ENCODE measurements at regions not wholly inside any gene's neighbourhood (a gene's known extent, or its start where the extent isn't known, plus 50 kb on each side); places are given as distances from the start of the nearest gene placed in this dataset.

DNA sequence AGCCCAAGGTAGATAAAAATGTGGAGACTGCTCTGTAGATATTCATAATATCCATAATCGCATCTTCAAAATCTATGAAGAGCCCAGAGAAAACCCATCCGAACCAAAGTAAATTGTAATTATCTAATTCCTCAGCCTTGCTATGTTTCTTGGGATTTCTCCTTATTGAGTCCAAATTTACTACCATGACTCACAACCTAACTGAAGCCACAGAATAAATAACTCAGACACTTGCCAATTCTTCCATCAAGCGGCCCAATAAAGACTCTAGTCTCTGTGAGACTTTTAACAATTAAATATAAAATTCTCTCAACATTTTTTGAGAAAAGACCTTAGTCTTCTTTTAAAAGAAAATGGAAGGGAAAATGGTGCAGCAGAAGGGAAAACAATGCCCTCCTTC is 409.8 kb downstream of the DAD1 start:
- no peak overlapping the region for H2AK5ac ChIP-seq (ENCODE audit: low read depth, low read length)
- no peaks in the 10 kb centered on the region for H3K79me1 ChIP-seq (ENCODE audit: low read depth, low read length)
- ChIA-PET CTCF (ENCODE audit: partially characterized antibody) (interaction anchor here (1.3 to 3.2 kb wide), 3 partner anchors 11 to 67 kb away, joined by 4 to 7 read pairs (median 5); no protein-coding TSS in a partner anchor), POLR2A (ENCODE audit: partially characterized antibody) (no interaction called here)
- H3K4me3 ChIP-seq (ENCODE audit: extremely low read depth in 1 of 4, insufficient read depth in 2 of 4, low read depth in 3 of 4, low read length in 4 of 4): no peak overlapping the region
- H2BK20ac ChIP-seq (ENCODE audit: low read length): no peak overlapping the region
- H2BK15ac ChIP-seq (ENCODE audit: low read length): no peak overlapping the region
- H4K5ac ChIP-seq (ENCODE audit: insufficient read length, low read depth, low read length): no peak overlapping the region
- H2BK5ac ChIP-seq (ENCODE audit: low read depth, low read length): no peak overlapping the region
- no peak for FAIRE-seq
- no peak overlapping the region for H3K23ac ChIP-seq (ENCODE audit: insufficient read length)
- no peak overlapping the region for H3K56ac ChIP-seq (replicated peaks; ENCODE audit: insufficient read length, low read depth, low read length)
- H2BK120ac ChIP-seq (replicated peaks; ENCODE audit: low read depth, low read length): no peak overlapping the region
- no peak overlapping the region for H3K18ac ChIP-seq (ENCODE audit: extremely low read depth, low read length)
- H2AFZ ChIP-seq (ENCODE audit: low read length): no peak overlapping the region
- no peaks in the 10 kb centered on the region for H3K36me3 ChIP-seq (ENCODE audit: control insufficient read depth in 2 of 4, insufficient read depth in 4 of 4, low read length in 3 of 4)
- H3K4me2 ChIP-seq (ENCODE audit: insufficient read depth in 1 of 2, low read depth in 2 of 2, low read length in 2 of 2): no peak overlapping the region
- H3K79me2 ChIP-seq (ENCODE audit: control insufficient read depth in 1 of 2, insufficient read depth in 2 of 2, low read length in 2 of 2): no peaks in the 10 kb centered on the region
- no peak overlapping the region for H3K9ac ChIP-seq (replicated peaks in 1 of 4; ENCODE audit: extremely low read depth in 1 of 4, low read depth in 3 of 4, low read length in 3 of 4)
- H3K4me1 ChIP-seq (replicated peaks in 1 of 4; ENCODE audit: control insufficient read depth in 3 of 4, insufficient read depth in 4 of 4, low read length in 3 of 4): 0 out of 7 replicates have a peak, but pooled peaks cover 0 to 2% (median 0%) of the 10 kb centered on the region in 4 experiments
- H4K8ac ChIP-seq (ENCODE audit: extremely low read depth, insufficient read depth, low read length): no peak overlapping the region
- no peaks in the 10 kb centered on the region for H3K9me3 ChIP-seq (ENCODE audit: insufficient read depth in 2 of 2, low read depth in 1 of 2, low read length in 1 of 2)
- DNase-seq (ENCODE audit: low read depth in 1 of 2, low spot score in 2 of 2): no peak
- H3K23me2 ChIP-seq (ENCODE audit: low read depth, low read length): no peaks in the 10 kb centered on the region
- H4K91ac ChIP-seq (replicated peaks; ENCODE audit: insufficient read length, low read length): no peak overlapping the region
- WGBS, 2 experiments (ENCODE audit: extremely low coverage in 1 of 2, insufficient coverage in 1 of 2, insufficient read length in 1 of 2, insufficient replicate concordance in 2 of 2, low coverage in 1 of 2, low lambda C conversion rate in 2 of 2, missing lambda C conversion rate in 1 of 2): 64% methylated on average over 3 of the region's 3 CpGs; no CpG with 5 or more reads in 1 of the 2 experiments
- H2BK12ac ChIP-seq (ENCODE audit: low read depth, low read length): no peak overlapping the region
- H3K27ac ChIP-seq (ENCODE audit: low read depth, low read length): no peak overlapping the region
- H4K20me1 ChIP-seq (replicated peaks in 1 of 2; ENCODE audit: control insufficient read depth in 1 of 2, insufficient read depth in 2 of 2, low read length in 2 of 2): no peaks in the 10 kb centered on the region
- H3K27me3 ChIP-seq (replicated peaks in 1 of 4; ENCODE audit: control insufficient read depth in 3 of 4, extremely low read depth in 1 of 4, insufficient read depth in 3 of 4, low read length in 3 of 4): no peaks in the 10 kb centered on the region
- H3K4ac ChIP-seq (replicated peaks; ENCODE audit: insufficient read length, low read depth, low read length): no peak overlapping the region
- no peak overlapping the region for H3K14ac ChIP-seq (ENCODE audit: insufficient read length)
- no peak for TF ChIP-seq SUZ12 (IDR thresholded peaks at IDR 0.05; ENCODE audit: low read length)
- TF ChIP-seq SRF (IDR thresholded peaks at IDR 0.05; ENCODE audit: low read depth, low read length): no peak
- no peak for TF ChIP-seq POU5F1 (IDR thresholded peaks at IDR 0.05; ENCODE audit: low read depth, low read length)
- TF ChIP-seq YY1 (IDR thresholded peaks at IDR 0.05; ENCODE audit: low read depth, low read length): no peak
- TF ChIP-seq MAFK (IDR thresholded peaks at IDR 0.05; ENCODE audit: low read depth, low read length): no peak
- no peak for TF ChIP-seq CREB1 (IDR thresholded peaks at IDR 0.05)
- TF ChIP-seq RAD21 (IDR thresholded peaks at IDR 0.05 in 1 of 2, conservative IDR thresholded peaks at IDR 0.05 in 1 of 2; ENCODE audit: low read depth in 2 of 2, low read length in 2 of 2): no peak
- TF ChIP-seq KDM4A (IDR thresholded peaks at IDR 0.05; ENCODE audit: low read depth, low read length, severe bottlenecking): no peak
- TF ChIP-seq SP1 (IDR thresholded peaks at IDR 0.05; ENCODE audit: low read depth, low read length): no peak
- TF ChIP-seq, protein P1, sequence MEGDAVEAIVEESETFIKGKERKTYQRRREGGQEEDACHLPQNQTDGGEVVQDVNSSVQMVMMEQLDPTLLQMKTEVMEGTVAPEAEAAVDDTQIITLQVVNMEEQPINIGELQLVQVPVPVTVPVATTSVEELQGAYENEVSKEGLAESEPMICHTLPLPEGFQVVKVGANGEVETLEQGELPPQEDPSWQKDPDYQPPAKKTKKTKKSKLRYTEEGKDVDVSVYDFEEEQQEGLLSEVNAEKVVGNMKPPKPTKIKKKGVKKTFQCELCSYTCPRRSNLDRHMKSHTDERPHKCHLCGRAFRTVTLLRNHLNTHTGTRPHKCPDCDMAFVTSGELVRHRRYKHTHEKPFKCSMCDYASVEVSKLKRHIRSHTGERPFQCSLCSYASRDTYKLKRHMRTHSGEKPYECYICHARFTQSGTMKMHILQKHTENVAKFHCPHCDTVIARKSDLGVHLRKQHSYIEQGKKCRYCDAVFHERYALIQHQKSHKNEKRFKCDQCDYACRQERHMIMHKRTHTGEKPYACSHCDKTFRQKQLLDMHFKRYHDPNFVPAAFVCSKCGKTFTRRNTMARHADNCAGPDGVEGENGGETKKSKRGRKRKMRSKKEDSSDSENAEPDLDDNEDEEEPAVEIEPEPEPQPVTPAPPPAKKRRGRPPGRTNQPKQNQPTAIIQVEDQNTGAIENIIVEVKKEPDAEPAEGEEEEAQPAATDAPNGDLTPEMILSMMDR (IDR thresholded peaks at IDR 0.05; ENCODE audit: control extremely low read depth in 1 of 3, insufficient read depth in 1 of 3, low read depth in 1 of 3, low read length in 3 of 3): no peak
- TF ChIP-seq HDAC2 (IDR thresholded peaks at IDR 0.05; ENCODE audit: borderline replicate concordance in 1 of 2, low read depth in 2 of 2, low read length in 2 of 2): no peak
- TF ChIP-seq BCL11A (IDR thresholded peaks at IDR 0.05; ENCODE audit: low read depth in 2 of 2, low read length in 2 of 2): no peak
